GM21529 (cell line): ENCODE measurements at regions not wholly inside any gene's neighbourhood (a gene's known extent, or its start where the extent isn't known, plus 50 kb on each side); places are given as distances from the start of the nearest gene placed in this dataset.

Experiments
- ATAC-seq: cut with Tn5 transposase; IDR thresholded peaks from one replicate; pipeline ENCODE4 v1.9.1; 2021; ENCODE audit not compliant: unreplicated experiment

DNA sequence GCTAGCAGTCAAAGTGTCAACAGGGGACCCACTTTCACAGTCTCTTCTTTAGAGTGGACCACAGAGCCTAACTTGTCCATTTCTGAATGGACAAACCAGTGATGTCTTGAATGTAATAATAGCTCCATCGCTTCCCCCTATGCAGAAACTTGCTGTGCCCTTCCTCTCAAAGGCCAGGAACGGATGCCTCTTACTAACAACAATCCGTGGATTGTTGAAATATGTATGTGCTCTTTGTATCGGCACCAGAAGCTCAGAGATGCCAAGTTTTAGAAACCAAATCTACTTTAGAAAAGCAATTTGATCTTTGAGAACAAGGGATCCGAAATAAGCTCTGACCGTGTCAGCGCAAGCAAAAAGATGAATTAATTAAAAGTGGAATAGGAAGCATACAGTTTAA is 259.5 kb upstream of the POU2AF2 start:
- ATAC-seq, result no peak

DNA sequence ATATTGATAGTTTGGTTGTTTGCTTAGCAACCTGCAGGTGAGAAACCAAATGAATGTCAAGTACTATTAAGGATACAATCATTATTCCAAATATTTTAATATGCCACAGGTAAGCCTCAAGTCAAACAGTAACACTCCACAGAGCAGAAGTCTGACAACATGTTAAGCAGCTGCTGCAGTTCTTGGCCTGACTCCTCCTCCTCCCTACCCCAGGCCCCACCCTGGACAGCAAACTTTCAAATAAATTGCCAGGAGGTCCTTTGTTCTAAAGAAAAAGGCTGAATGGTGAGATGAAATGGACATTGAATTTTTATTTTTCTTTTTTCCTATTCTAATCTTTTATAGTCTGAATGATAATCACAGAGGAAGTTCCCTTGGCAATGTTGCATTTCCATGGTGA is 260.0 kb upstream of the POU2AF2 start:
- ATAC-seq, result no peak

DNA sequence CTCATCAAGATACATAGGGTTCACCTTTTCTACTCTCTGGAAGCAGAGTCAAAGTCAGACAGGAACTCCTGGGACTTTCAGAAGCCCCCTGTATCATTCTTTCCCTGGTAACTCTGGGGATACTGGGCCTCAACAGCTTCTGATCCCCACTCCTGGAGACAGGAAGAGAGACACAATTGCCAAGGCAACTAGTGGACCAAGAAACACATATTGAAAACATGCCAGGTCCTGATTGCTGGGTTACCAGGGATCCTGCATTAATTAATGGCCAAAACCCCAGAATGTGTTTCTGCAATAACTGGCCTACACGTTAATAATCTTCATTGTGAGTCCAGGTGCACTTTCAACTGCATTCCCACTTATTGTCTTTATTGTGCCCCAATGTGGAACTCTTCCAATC is 260.8 kb upstream of the POU2AF2 start:
- no peak for ATAC-seq

DNA sequence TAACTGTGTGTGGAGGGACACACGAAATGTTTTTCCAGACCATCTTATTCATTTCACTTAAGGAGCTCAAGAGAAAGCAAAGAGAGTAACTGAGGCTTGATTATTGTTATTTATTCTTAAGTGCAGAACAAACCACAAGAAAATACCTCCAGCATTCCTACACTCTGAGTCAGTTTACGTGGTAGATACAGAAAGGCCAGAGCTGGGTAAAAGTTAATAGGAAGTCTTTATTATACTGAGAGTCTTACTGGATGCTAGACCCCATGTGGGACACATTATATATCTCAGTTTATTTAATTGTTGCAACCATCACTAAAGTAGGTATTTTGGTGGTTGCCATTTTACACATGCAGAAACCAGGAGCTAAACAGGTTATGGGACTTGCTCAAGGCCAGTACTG is 261.4 kb upstream of the POU2AF2 start:
- no peak for ATAC-seq

DNA sequence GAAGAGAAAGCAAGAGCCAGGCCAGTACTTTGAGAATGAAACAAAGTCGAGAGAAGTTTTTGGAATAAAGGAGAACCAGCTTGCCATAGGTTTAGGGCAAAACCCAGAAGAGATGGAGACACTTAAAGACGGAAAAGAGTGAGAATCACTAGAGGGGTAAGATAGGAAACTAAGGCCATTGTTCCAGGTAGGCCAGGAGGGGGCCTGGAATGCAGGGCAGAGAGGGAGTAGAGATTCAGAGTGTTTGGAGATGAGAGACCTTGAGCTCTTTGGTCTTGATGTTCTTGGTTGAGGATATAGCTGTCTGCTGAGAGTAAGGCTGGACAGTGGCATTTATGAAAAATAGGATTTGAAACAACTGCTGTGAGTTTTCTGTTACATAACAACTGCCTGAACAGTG is 263.3 kb upstream of the POU2AF2 start:
- no peak for ATAC-seq

DNA sequence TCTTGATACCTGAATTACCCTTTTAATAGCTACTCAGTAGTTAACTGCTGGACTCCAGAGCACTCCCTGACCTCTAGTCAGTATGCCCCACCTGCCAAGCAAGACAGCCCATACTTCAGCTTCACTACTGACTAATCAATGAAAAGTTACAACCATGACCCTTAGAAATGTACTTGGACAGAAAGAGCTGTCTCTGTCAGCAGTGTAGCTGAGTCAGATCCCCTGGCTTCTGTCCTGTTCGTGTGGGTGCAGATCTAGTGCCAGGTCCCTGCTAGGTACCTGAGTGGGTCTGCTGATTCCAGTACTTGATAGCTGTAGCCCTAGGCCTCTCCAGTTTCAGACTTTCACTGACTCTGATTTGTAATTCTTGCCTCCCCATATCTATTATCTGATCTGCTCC is 265.8 kb upstream of the POU2AF2 start:
- no peak for ATAC-seq

DNA sequence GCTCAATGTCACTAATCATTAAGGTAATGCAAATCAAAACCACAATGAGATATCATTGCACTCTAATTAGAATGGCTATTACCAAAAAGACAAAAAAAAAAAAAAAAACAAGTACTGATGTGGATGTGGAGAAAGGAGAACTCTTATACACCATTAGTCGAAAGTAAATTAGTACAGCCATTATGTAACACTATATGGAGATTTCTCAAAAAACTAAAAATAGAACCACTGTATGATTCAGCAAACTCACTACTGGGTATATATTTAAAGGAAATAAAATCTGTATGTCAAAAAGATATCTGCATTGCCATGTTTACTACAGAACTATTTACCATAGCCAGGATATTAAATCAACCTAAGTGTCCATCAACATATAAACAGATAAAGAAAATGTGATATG is 265.4 kb upstream of the ARHGAP20 start:
- ATAC-seq, result no peak

DNA sequence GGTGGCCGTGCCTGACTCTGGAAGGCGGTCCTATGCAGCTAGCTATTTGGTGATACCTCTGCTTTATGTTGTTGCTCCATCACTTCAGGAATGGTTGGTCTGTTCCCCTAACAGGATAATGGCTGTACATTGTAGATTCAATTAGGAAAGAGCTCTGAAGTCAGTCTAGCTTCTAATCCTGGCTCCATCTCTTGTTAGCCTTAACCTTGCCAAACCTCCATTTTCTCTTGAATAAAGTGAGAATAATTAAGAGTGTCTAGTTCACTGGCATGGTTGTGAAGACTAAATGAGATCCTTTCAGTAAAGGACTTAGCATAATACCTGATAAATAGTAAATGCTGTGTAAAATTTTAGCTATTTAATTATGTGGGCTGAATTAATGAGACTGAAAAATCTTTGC is 262.5 kb upstream of the ARHGAP20 start:
- ATAC-seq, result no peak

DNA sequence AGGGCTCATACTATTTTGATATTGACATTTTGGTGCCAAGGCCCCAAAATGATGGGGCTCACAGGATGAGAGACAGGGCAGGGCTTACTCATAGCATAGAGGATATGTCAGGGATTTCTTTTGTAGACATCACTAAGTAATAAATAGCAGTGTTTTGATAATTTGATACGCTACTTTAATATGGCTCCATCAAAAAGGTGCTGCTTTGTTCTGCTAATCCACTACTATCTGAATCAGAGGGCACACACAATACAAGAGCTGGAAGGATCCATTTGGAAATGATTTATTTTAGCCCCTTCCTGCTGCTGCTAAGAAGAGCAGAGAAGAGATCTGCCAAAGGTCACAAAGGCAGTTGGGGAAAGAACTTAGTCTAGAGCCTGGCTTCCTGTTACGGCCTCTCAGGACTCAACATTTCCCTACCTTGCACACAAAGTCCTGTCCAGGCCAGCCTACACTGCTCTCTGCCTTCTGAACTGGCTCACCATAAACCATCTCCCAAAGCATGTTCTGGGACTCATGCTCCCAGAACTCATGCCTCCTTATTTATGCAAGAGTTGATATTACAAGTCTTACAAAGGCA is 261.3 kb upstream of the ARHGAP20 start:
- ATAC-seq, result no peak

DNA sequence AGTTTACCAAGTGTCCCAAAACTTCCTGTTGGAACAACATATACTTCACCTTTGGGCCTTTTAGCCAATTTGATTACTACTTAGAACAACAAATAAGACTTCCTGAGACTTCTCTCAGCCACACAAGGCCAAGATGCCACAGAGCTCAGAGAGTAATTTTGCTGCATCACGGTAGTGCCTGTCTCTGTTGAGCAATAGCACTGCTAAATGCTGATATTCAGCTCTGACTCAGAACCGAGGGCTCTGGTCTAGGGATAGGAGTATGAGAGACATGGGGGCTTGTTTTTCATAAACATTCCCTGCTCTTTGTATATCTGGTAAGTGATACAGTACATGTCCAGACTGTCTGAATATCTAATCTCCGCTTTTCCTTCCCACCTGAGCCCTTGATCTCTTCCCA is 260.4 kb upstream of the ARHGAP20 start:
- no peak for ATAC-seq

DNA sequence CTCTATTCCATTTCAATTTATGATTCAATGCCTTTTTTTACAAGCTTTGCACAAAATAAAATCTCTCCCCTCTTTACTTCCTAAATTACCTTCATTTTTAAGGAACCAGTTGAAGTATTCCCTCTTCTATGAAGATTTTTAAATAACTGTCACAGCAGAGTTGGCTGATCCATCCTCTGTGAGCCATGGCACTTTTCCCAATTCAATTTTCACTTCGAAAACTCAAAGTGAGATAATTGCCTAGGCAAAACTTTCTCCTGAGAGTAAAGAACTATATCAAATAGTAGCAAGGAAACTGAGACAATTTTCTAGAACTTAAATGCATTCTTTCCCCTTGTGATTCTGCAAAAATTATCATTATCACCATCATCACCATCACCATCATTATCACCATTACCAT is 259.9 kb upstream of the ARHGAP20 start:
- no peak for ATAC-seq

DNA sequence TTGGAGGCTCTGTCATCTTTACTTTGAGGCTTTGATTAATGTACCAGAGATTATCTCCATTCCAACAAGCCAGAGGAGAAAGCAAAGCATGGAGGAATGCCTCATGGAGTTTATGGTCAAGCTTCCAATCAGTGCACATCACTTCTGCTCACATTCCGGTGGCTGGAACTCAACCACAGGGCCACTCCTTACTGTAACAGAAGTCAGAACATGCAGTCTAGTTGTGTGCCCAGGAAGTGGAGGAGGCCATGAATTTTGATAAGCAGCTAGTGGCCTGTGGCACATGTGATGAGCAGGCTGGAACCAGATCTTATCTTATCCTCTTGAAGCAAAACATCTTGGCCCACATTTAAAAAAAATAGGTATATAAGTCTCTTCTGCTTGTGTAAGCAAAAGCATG is 258.9 kb upstream of the ARHGAP20 start:
- ATAC-seq, result no peak

DNA sequence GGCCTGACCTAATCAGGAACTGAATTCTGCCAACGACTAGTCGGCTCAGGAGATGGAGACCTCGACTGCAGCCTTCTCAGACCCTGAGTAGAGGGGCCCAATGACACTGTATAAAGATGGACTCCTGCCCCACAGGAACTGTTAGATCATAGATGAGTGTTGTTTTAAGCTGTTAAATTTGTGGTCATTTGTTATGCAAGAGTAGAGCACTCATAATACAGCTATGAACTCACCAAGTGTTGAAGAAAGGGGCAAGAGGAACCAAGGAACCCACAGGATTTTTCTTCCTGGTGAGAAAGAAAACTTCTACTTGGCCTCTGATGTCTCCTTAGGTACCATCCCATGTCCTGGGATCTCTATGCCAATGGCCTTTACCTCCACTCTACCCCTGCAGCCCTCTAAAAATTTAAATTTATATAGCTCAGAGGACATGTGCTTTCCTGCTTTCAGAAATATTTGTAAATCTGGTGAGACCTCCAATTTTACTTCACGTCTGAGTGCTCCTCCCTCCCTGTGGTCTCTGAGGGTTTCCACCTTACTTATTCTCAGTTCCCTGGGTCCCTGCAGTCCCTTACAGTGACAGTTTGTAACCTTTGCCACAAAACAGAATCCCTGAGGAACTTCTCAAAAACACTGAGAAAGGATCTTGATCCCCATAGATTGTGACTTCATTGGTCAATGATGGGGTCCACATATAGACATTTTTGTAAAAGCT is 256.3 kb upstream of the ARHGAP20 start:
- no peak for ATAC-seq

DNA sequence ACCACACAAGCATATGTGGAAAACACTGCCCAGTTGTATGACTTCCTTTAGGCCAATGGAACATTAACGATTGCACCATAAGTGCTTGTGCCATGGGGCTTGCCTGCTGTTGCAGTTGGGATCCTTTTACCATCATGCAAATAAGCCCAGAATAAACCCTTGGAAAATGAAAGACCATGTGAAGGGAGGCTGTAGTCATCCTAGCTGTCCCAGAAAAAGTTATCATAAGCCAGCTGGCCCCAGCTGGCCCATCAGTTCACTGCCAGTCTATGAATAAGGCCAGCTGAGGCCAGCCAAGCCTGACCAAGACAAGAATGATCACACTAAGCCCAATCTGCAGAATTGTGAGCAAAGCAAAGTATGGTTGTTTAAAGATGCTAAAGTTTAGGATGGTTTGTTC is 253.9 kb upstream of the ARHGAP20 start:
- no peak for ATAC-seq

DNA sequence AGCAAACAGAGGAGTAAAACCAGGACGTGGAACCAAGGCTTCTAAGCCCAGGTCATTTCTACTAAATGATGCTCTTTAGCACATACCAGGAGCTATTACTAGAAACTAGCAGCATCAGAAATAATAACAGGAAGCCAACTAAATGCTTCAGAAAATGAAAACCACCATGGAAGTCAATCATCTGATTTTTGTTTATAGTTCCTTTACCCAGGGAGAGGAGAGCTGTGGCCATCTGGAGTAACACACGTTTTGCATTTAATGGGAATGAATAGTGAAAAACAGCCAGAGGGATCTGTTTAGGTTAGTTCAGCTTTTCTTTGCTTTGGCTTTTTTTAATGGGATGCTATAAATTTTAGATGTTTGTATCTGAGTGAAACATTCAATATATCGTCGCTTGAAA is 250.7 kb upstream of the ARHGAP20 start:
- ATAC-seq, result no peak

DNA sequence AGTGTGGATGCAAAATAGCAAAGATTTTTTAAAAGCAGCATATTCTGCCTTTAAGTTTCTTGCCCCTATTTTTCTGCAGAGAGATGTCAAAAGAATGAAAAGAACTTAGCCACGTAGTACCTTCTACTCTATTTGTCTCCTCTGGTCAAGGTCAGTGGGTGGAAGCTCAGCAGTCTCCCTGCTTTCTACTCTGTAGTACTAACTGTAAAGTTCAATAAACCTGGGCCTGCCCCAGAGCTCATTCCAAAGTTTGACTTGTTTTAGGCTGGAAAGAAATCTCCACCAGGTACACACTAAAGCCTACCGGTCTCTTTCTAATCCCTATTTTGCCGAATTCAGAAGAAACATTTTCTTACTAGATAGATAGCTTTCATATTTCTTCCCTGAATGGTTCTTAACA is 247.9 kb upstream of the ARHGAP20 start:
- no peak for ATAC-seq

DNA sequence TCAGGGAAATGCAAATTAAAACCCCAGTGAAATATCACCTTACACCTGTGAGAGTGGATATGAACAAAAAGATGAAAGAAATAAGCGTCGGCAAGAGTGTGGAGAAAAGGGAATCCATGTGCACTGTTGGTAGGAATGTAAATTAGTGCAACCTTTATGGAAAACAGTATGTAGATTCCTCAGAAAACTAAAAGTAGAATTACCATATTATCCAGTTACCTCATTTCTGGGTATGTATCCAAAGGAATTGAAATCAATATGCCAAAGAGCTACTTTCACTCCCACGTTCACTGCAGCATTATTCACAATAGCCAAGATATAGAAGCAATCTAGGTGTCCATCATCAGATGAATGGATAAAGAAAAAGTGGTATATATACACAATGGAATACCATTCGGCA is 246.0 kb upstream of the ARHGAP20 start:
- ATAC-seq, result no peak

DNA sequence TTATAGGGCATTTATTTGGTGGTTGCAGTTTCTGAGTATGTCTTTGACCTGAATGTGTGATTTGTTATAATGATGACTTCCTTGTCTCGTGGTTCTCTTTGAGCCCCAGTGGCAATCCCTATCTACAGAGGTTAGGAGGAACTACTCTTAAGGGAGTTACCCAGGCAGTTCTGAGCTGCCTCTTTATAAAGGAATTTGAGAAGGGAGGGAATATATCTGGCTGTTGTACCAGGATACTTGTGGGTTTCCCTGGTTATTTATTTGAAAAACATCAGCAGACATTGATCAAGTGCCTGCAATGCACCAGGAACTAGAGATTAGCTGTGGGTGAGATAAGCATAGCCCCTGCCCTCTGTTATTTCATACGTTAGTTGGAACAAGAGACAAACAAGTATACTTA is 243.5 kb upstream of the ARHGAP20 start:
- ATAC-seq, result no peak

DNA sequence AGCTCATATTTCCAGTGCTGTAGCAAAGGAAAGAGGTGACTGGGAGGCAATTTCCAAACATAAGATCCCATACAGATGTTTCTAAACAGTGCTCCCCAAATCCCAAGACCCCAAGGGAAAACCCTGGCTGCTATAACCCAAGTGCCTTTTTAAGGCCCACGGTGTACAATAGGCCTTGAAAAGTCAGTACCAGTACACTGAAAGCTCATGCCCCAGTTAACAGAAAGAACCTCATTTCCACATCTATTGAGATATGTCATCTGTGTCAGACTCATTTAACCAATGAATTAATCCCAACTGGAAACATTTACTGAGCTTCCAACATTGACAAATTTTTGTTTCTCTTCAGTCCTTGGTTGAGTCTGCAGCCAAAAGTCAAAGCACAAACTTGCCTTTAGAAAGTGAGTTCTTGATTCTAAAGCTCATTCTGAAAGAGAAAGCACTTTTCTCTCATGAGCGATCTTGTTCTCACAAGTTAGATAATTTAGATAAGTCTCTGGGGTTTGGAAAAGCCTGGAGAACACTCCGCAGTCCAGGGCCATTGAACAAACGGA is 239.8 kb upstream of the ARHGAP20 start:
- ATAC-seq, result no peak

DNA sequence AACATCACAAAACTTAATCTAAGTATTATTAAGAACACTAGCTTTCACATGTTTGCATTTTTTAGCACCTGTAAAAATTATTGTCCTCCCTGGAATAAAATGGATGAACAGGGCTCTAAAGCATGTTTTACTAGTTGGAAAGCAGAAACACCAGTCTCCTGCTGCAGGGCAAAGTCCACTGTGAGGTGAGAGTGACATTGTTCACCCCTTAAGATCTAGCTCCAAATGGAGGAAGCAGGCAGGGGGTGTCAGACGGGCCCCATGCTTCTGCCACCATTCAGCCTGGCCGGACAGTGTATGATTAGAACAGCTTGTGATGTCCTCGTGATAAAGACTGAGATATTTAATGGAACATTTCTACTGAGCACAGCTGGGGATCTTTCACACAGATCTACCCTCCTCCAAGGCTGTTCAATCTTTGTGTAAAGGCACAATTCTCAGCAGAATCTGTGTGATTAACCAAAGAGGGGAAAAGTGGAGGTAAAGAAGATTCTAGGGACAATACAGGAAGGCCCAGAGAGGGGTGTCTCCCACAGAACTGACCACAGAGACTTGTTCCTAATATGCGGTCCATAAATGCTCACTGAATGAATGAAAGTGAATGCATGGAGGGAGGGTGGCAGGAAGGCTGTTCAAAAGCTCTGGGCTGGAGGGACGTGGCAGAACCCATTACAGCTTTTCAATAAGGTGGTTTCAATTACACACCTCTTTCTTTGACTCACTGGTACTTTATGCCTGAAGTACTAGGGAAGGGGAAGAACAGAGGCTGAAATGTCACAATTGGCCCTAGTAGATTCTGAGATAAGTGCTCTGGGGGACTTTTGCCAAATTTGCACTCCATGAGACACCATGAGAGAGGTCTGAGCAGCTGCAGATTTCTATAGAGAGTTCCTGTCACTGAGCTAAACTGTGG is 239.1 kb upstream of the ARHGAP20 start:
- ATAC-seq, result no peak

DNA sequence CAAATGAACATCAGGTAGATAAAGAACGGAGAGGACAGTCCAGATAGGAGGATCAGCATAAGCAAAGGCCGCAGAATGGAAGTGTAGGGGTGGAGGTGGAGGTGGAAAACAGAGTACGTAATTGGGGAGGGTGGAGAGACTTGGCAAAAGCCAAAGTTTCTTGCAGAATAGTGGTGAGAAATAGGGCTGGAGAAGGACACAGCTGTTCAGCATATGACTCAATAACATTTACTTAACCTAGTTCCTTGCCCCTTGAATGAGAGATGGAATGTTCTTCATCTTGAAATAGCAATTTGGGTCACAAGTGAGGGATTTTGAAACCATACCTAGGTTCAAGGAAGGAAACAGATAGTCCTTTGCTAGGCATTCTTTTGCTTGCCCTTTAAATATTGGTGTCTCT is 235.9 kb upstream of the ARHGAP20 start:
- ATAC-seq, result no peak

DNA sequence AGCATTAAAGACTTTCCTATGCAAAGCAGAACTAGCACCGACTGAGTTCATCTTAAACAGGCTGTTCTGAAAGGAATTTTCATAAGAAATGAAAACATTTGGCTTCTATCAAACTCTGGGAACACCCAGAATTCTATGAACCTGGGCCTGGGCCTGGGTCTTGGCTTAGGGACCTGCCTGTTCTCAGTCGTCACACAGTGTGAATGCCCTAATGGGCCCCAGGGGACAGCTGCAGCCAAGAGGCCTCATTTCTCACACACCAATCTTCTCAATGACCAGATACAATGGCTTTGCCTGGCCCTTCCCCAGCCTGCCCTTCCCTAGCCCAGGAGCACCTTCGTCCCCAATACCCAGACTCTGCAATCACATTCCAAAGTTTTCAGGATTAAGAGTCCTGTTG is 234.9 kb upstream of the ARHGAP20 start:
- ATAC-seq, result no peak
